Adrenal gland (tissue), 9 donors: ENCODE measurements at regions not wholly inside any gene's neighbourhood (a gene's known extent, or its start where the extent isn't known, plus 50 kb on each side); places are given as distances from the start of the nearest gene placed in this dataset.

Experiments used
- DNase-seq, 7 donors: peaks; one replicate each; pipeline ENCODE4 v3.0.0-alpha.2; 2019 to 2020
- H3K27ac ChIP-seq, 5 donors: fragments of 200-600 bp; sonication (generic) in 4 of 5; 1 replicate in 3 of 5; 2 replicates in 2 of 5; pipeline versions ENCODE4 v1.5.1 to v1.8.0; 2016 to 2020; ENCODE audit warnings: mild to moderate bottlenecking in 1 of 5
- H3K27me3 ChIP-seq: fragments of 200-600 bp; 2 replicates; pipeline ENCODE4 v1.8.0; 2021
- H3K36me3 ChIP-seq, 2 donors: fragments of 200-600 bp; replicated peaks in 1 of 2; 1 replicate in 1 of 2; 2 replicates in 1 of 2; pipeline versions ENCODE4 v1.5.1 to v1.8.0; 2018 to 2022
- H3K4me1 ChIP-seq, 2 donors: fragments of 200-600 bp; replicated peaks in 1 of 2; 1 replicate in 1 of 2; 2 replicates in 1 of 2; pipeline versions ENCODE4 v1.5.1 to v1.8.0; 2018 to 2021
- H3K4me3 ChIP-seq, 4 donors: fragments of 200-600 bp; sonication (generic) in 3 of 4; one replicate each; pipeline ENCODE4 v1.5.1; 2016 to 2018
- H3K9me3 ChIP-seq, 3 donors: fragments of 200-600 bp; sonication (generic) in 1 of 3; replicated peaks in 1 of 3; 1 replicate in 2 of 3; 2 replicates in 1 of 3; pipeline versions ENCODE4 v1.5.1 to v1.8.0; 2016 to 2021
- POLR2A ChIP-seq, 2 donors: fragments of 450-650 bp; IDR thresholded peaks; one replicate each; pipeline ENCODE4 v1.6.1; 2017; ENCODE audit warnings: antibody characterized with exemption in 2 of 2, mild to moderate bottlenecking in 2 of 2, moderate library complexity in 1 of 2
- WGBS, 4 donors: extraction: QIAGEN DNeasy Blood & Tissue Kit in 2 of 4; methylation state at CpG; one replicate each; pipeline versions ENCODE4 v1.1.5 to v1.1.7; 2013 to 2017; 5-methylcytosine and 5-hydroxymethylcytosine counted together
- intact Hi-C, 2 donors: fragments of 100-400 bp; cut with DNase I; formaldehyde crosslinking; loops; one replicate each; pipeline versions ENCODE4 v1.14.1 to v1.15.0; 2022 to 2023
- TF ChIP-seq, protein P1 (sequence below), 6 experiments: fragments of 450-650 bp in 4 of 6; fragments of 200-600 bp in 2 of 6; sonication (generic) in 1 of 6; IDR thresholded peaks; 1 replicate in 5 of 6; 2 replicates in 1 of 6; pipeline versions ENCODE4 v1.5.1 to v1.8.0; 2016 to 2021; ENCODE audit warnings: antibody characterized with exemption in 6 of 6, mild to moderate bottlenecking in 2 of 6, moderate library complexity in 1 of 6
- donor health status: healthy with polysubstance abuse.
- donor health status: Bipolar disorder and iron deficiency.
- donor health status: DM: yes; HTN: yes; CAD: no.
- donor health status: DM: no; HTN: no; CAD: no.
- donor health status: DM: no; HTN: no; CAD: no.

DNA sequence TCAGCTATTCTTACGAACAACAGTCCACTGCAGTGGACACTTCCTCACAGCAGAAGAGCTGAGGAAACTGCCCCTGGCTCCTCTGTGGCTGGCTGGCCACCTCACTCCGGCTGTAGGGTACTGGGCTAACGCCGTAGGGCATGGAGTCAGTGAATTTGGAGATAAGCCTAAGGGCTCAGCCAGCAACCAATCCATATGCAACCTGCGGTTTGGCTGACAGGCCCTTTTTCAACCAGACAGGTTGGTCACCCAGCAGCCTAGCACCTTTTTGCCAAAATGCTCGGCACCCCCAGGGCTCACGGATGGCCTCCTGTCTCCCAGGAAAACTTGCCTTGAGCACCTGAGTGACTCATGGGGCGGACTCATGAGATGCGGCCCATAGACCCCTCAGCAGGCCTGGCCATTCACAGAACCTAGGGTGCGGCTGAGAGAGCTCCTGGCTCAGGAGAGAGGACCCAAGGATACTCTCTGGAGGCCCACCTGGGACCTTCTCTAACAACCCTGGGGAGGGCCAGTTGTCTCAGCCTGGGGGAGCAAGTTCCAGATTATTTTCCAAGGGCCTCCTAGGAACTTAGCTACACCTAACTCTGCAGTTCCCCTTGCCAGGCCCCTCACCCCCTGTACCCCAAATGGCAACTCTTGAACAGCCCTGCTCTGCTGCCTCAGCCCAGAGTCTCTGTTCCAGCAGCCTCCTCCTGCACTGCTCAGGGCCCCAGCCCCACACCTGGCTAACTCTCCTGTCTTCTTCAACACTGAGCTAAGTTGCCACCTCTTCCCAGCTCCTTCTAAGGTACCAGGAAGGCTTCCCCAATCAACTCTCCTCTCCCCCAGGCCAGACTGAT lies 252.1 kb downstream of the CYP26B1 start:
- no peaks in the 10 kb centered on the region for H3K36me3 ChIP-seq
- no peak overlapping the region for H3K27ac ChIP-seq
- H3K27me3 ChIP-seq = no peaks in the 10 kb centered on the region
- 94 to 98% (median 95%) methylated on average over 5 to 10 of the region's 10 CpGs for WGBS, 4 donors
- TF ChIP-seq POLR2A (IDR thresholded peaks at IDR 0.05) = no peak
- TF ChIP-seq, protein P1, sequence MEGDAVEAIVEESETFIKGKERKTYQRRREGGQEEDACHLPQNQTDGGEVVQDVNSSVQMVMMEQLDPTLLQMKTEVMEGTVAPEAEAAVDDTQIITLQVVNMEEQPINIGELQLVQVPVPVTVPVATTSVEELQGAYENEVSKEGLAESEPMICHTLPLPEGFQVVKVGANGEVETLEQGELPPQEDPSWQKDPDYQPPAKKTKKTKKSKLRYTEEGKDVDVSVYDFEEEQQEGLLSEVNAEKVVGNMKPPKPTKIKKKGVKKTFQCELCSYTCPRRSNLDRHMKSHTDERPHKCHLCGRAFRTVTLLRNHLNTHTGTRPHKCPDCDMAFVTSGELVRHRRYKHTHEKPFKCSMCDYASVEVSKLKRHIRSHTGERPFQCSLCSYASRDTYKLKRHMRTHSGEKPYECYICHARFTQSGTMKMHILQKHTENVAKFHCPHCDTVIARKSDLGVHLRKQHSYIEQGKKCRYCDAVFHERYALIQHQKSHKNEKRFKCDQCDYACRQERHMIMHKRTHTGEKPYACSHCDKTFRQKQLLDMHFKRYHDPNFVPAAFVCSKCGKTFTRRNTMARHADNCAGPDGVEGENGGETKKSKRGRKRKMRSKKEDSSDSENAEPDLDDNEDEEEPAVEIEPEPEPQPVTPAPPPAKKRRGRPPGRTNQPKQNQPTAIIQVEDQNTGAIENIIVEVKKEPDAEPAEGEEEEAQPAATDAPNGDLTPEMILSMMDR (IDR thresholded peaks at IDR 0.05) = no peak
- no peak overlapping the region for H3K4me3 ChIP-seq
- H3K4me1 ChIP-seq = no peaks in the 10 kb centered on the region
- intact Hi-C loops = no loop called here
- peak in 1 of 7 donors; percentile 33 for DNase-seq
- H3K9me3 ChIP-seq = no peaks in the 10 kb centered on the region

DNA sequence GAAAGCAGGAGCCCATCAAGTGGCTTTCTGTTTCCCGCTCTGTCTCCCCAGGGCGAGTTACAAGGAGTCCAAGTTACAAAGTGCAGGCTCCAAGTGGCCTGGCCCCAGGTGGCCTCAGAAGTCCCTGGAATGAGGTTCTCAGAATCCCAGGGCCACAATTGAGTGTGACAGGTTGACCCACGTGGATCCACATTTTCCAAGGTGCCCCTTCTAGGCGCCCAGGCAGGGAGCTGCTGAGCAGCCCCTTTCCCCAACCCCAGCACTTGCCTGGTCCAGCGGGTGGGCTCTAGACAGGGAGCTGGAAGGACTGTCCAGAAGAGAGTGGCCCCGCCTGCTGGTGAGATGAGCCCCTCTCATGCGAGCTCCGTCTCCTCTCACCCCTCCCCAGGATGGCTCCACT lies 253.4 kb downstream of the CYP26B1 start:
- no peak overlapping the region for H3K4me3 ChIP-seq
- intact Hi-C loops = no loop called here
- TF ChIP-seq, protein P1 (IDR thresholded peaks at IDR 0.05) = no peak
- H3K27ac ChIP-seq = no peak overlapping the region
- H3K9me3 ChIP-seq = no peaks in the 10 kb centered on the region
- peak in 1 of 7 donors; percentile 24 for DNase-seq
- 86 to 92% (median 89%) methylated on average over 8 of the region's 8 CpGs for WGBS, 4 donors
- H3K36me3 ChIP-seq = no peaks in the 10 kb centered on the region
- H3K4me1 ChIP-seq = no peaks in the 10 kb centered on the region
- H3K27me3 ChIP-seq = no peaks in the 10 kb centered on the region

- peak in 1 of 7 donors; percentile 25 for DNase-seq
- WGBS, 4 donors = 71 to 83% (median 77%) methylated on average over 8 to 13 of the region's 13 CpGs
- intact Hi-C loops = no loop called here
- no peak overlapping the region for H3K27ac ChIP-seq
- no peaks in the 10 kb centered on the region for H3K4me1 ChIP-seq
- TF ChIP-seq POLR2A (IDR thresholded peaks at IDR 0.05) = no peak
- TF ChIP-seq, protein P1 (IDR thresholded peaks at IDR 0.05) = no peak
- no peaks in the 10 kb centered on the region for H3K36me3 ChIP-seq
- no peaks in the 10 kb centered on the region for H3K9me3 ChIP-seq
- H3K27me3 ChIP-seq = no peaks in the 10 kb centered on the region
- H3K4me3 ChIP-seq = no peak overlapping the region
Measured at GRCh38 chr2:71893646-71894045, 254.0 kb downstream of the CYP26B1 start.

DNA sequence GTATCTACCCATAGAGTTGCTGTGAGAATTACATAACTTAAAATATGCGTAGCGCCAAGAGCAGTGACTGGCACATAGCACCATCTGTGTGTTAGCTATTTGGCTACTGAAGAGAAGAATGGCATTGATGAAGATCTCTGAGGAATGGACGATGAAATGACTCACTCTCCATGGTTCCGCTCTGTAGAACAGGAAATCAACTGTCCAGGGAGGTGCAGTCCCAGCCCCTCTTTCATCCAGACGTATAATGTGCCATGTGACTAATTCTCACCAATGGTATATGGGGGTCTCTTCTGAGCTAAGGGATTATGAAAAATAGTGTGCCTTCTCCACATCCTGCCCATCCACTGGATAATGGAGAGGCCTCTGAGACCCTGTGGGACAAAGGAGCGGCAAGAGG lies 254.8 kb downstream of the CYP26B1 start:
- Histone ChIP-seq H3K27me3 (no peaks in the 10 kb centered on the region), H3K36me3 (no peaks in the 10 kb centered on the region), H3K27ac (no peak overlapping the region), H3K9me3 (no peaks in the 10 kb centered on the region), H3K4me1 (no peaks in the 10 kb centered on the region), H3K4me3 (no peak overlapping the region)
- TF ChIP-seq POLR2A (IDR thresholded peaks at IDR 0.05) = no peak
- TF ChIP-seq, protein P1 (IDR thresholded peaks at IDR 0.05) = no peak
- intact Hi-C loops = no loop called here
- WGBS, 4 donors = 66 to 79% (median 76%) methylated on average over 6 of the region's 6 CpGs
- peak in 1 of 7 donors; percentile 13 for DNase-seq
